ENCODE measurements at regions not wholly inside any gene's neighbourhood (a gene's known extent, or its start where the extent isn't known, plus 50 kb on each side); places are given as distances from the start of the nearest gene placed in this dataset.

DNA sequence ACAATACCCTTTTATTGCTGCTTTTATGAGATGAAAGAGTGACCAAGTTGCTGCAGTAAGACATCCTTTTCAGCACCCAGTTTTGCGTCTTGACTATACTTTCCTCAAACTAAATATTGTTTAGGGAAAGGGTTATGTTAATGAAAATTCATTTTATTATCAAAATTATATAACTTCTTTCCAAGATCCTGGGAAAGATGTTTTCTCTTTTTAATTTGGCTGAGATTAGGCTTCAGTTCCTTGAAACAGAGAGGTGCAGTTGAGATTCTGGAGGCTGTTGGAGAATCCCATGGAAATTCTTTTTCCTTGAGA, 91.6 kb upstream of the KCNA3 start:
- POLR2A ChIA-PET = interaction anchor here (0.5 kb wide), 1 partner anchor 1306 kb away, joined by 7 read pairs; no protein-coding TSS in a partner anchor

More for the DNA sequence above, 91.6 kb upstream of the KCNA3 start:
- H3K27me3 ChIP-seq (ENCODE audit: control insufficient read depth in 2 of 2, insufficient read depth in 2 of 2, low read length in 2 of 2) = no peaks in the 10 kb centered on the region
- intact Hi-C loops (cut with micrococcal nuclease) (loop anchor here (1.0 to 2.0 kb wide), 4 partner anchors 17 to 241 kb away; no protein-coding TSS in a partner anchor), dilution Hi-C loops (cut with MboI; ENCODE audit: extremely low pct_ligation_motif_present, low sequenced_read_pairs) (no loop called here)
- no peak for DNase-seq (ENCODE audit: low read depth, low spot score)
- no peak for TF ChIP-seq POLR2A (IDR thresholded peaks at IDR 0.05; ENCODE audit: low read depth, low read length)
- no peak for TF ChIP-seq JUN (IDR thresholded peaks at IDR 0.05; ENCODE audit: borderline replicate concordance, insufficient read depth, insufficient read length, low read depth)
- TF ChIP-seq CTCF (IDR thresholded peaks at IDR 0.05; ENCODE audit: extremely low read depth in 1 of 2, insufficient read depth in 1 of 2, low read depth in 1 of 2, low read length in 2 of 2) = no peak
- TF ChIP-seq FOS (IDR thresholded peaks at IDR 0.05; ENCODE audit: borderline replicate concordance, insufficient read depth, low read length) = no peak
- no peak for TF ChIP-seq MYC (IDR thresholded peaks at IDR 0.05; ENCODE audit: low read depth, low read length)
- no peak for TF ChIP-seq GATA2 (IDR thresholded peaks at IDR 0.05; ENCODE audit: insufficient read depth, insufficient read length, low read depth, low read length)
- no peak overlapping the region for H3K4me2 ChIP-seq (ENCODE audit: insufficient read depth, low read length)
- H3K36me3 ChIP-seq (ENCODE audit: control insufficient read depth in 2 of 2, extremely low read depth in 1 of 2, insufficient read depth in 2 of 2, low read length in 2 of 2) = no peaks in the 10 kb centered on the region
- no peak for FAIRE-seq
- no peak overlapping the region for H3K9ac ChIP-seq (replicated peaks; ENCODE audit: extremely low read depth, insufficient read depth, low read length)
- H4K20me1 ChIP-seq (replicated peaks; ENCODE audit: control insufficient read depth, extremely low read depth, insufficient read depth, low read length) = no peaks in the 10 kb centered on the region
- no peak overlapping the region for H2AFZ ChIP-seq (ENCODE audit: low read depth, low read length)
- no peaks in the 10 kb centered on the region for H3K79me2 ChIP-seq (ENCODE audit: control insufficient read depth, insufficient read depth, low read length)
- no peaks in the 10 kb centered on the region for H3K9me3 ChIP-seq (replicated peaks; ENCODE audit: control insufficient read depth, insufficient read depth, low read length)
- no peaks in the 10 kb centered on the region for H3K4me1 ChIP-seq (ENCODE audit: control insufficient read depth, extremely low read depth, insufficient read depth, low read length)
- CTCF ChIA-PET = interaction anchor here (0.7 to 4.3 kb wide), 39 partner anchors 8 to 336 kb away, joined by 3 to 62 read pairs (median 4); partner anchors contain the start of gene KCNA2
- no TSS peak for BruUV-seq (replicated peaks)
- no peak overlapping the region for H3K27ac ChIP-seq (ENCODE audit: insufficient read depth, low read depth, low read length)
- H3K4me3 ChIP-seq (replicated peaks in 1 of 3; ENCODE audit: insufficient read depth in 1 of 3, low read depth in 1 of 3, low read length in 3 of 3) = no peak overlapping the region
- H3K9me1 ChIP-seq (replicated peaks; ENCODE audit: control insufficient read depth, extremely low read depth, insufficient read depth, low read length) = no peaks in the 10 kb centered on the region

Data from endothelial cell of umbilical vein (primary cell).